HepG2 (cell line): ENCODE measurements at regions not wholly inside any gene's neighbourhood (a gene's known extent, or its start where the extent isn't known, plus 50 kb on each side); places are given as distances from the start of the nearest gene placed in this dataset.

Source experiments
- ATAC-seq: fragments of 200-7000 bp; cut with Tn5 transposase; 3 replicates; pipeline ENCODE4 v1.9.1; 2020; ENCODE audit warnings: mild to moderate bottlenecking, moderate library complexity
- BruUV-seq: library from RNA; stranded (reverse); fragments of 400-500 nt; replicated peaks from 2 replicates; lab custom pipeline; 2021; lab: Mats Ljungman, UMichigan
- CTCF ChIA-PET: fragments of 300-600 bp; formaldehyde crosslinking; extraction: SDS; loops from one replicate; lab custom pipeline; 2021; ENCODE audit warnings: low total read pairs, inconsistent platforms, low intra/inter-chr PET ratio; lab: Yijun Ruan, JAX
- POLR2A ChIA-PET: fragments of 350-600 bp; sonication (Branson Sonifier 250); formaldehyde crosslinking; loops from one replicate; lab custom pipeline; 2020; ENCODE audit warnings: antibody characterized with exemption, inconsistent platforms; lab: Yijun Ruan, JAX
- DNase-seq: peaks from one replicate; pipeline ENCODE4 v3.0.0-alpha.2; 2015; ENCODE audit warnings: low spot score
- FAIRE-seq: peaks from 3 replicates; lab custom pipeline; 2011; peaks lifted over from hg19 to GRCh38; lab: Jason Lieb, UNC
- H2AFZ ChIP-seq: one replicate; pipeline ENCODE4 v1.6.1; 2011; ENCODE audit warnings: low read length, inconsistent platforms
- H3K27ac ChIP-seq: fragments of 300-600 bp; 3 replicates; pipeline ENCODE4 v1.8.0; 2011; ENCODE audit warnings: mixed run types, mild to moderate bottlenecking, mixed read lengths, low read length, inconsistent platforms; ENCODE audit not compliant: insufficient read depth; ENCODE audit errors: extremely low read length
- H3K27me3 ChIP-seq, 2 experiments: fragments of 200-600 bp in 1 of 2; 2 replicates in 1 of 2; 3 replicates in 1 of 2; pipeline versions ENCODE4 v1.6.0 to v1.8.0; 2011; ENCODE audit warnings: low read length in 2 of 2, mild to moderate bottlenecking in 2 of 2, moderate library complexity in 2 of 2, inconsistent platforms in 1 of 2; ENCODE audit not compliant: insufficient read depth in 2 of 2, control insufficient read depth in 1 of 2
- H3K36me3 ChIP-seq, 2 experiments: fragments of 200-600 bp in 1 of 2; replicated peaks in 1 of 2; 2 replicates in 1 of 2; 3 replicates in 1 of 2; pipeline versions ENCODE4 v1.5.1 to v1.8.0; 2011; ENCODE audit warnings: low read length in 2 of 2, inconsistent platforms in 1 of 2; ENCODE audit not compliant: insufficient read depth in 2 of 2, control insufficient read depth in 1 of 2
- H3K4me1 ChIP-seq: 2 replicates; pipeline ENCODE4 v1.5.1; 2012; ENCODE audit warnings: low read length, inconsistent platforms; ENCODE audit not compliant: insufficient read depth
- H3K4me2 ChIP-seq: 2 replicates; pipeline ENCODE4 v1.6.0; 2011; ENCODE audit warnings: low read depth, low read length, inconsistent platforms
- H3K4me3 ChIP-seq, 3 experiments: fragments of 200-600 bp in 1 of 3; sonication (generic), shearing (Covaris generic) in 1 of 3; replicated peaks in 1 of 3; 2 replicates each; pipeline ENCODE4 v1.5.1; 2011 to 2016; ENCODE audit warnings: low read length in 3 of 3, inconsistent platforms in 2 of 3, low read depth in 2 of 3, mild to moderate bottlenecking in 2 of 3, control low read depth in 1 of 3, mixed read lengths in 1 of 3; ENCODE audit not compliant: insufficient read depth in 1 of 3
- H3K79me2 ChIP-seq: one replicate; pipeline ENCODE4 v1.6.1; 2011; ENCODE audit warnings: low read length, inconsistent platforms; ENCODE audit not compliant: insufficient read depth
- H3K9ac ChIP-seq: 2 replicates; pipeline ENCODE4 v1.6.0; 2011; ENCODE audit warnings: mild to moderate bottlenecking, low read depth, low read length, inconsistent platforms; ENCODE audit not compliant: insufficient read depth
- H3K9me3 ChIP-seq: 2 replicates; pipeline ENCODE4 v1.5.1; 2012; ENCODE audit warnings: mild to moderate bottlenecking, low read length
- H4K20me1 ChIP-seq: 2 replicates; pipeline ENCODE4 v1.6.0; 2011; ENCODE audit warnings: inconsistent platforms, mild to moderate bottlenecking, low read length, moderate library complexity; ENCODE audit not compliant: insufficient read depth
- BATF2 ChIP-seq: sonication (generic); formaldehyde crosslinking; IDR thresholded peaks from 2 replicates; pipeline ENCODE4 v1.8.0; 2022; ENCODE audit warnings: mild to moderate bottlenecking, missing genetic modification reagents, moderate library complexity
- DR1 ChIP-seq: sonication (generic); formaldehyde crosslinking; IDR thresholded peaks from 2 replicates; pipeline ENCODE4 v1.8.0; 2021; ENCODE audit warnings: mild to moderate bottlenecking, missing genetic modification reagents, inconsistent platforms
- E2F2 ChIP-seq: sonication (generic); formaldehyde crosslinking; IDR thresholded peaks from 2 replicates; pipeline ENCODE4 v1.4.0; 2020; ENCODE audit warnings: missing genetic modification reagents, borderline replicate concordance
- ELK4 ChIP-seq: sonication (generic); formaldehyde crosslinking; IDR thresholded peaks from 2 replicates; pipeline ENCODE4 v1.9.0; 2021; ENCODE audit warnings: missing genetic modification reagents, borderline replicate concordance
- HDAC2 ChIP-seq: sonication (generic); formaldehyde crosslinking; IDR thresholded peaks from 2 replicates; pipeline ENCODE4 v1.4.0; 2020; ENCODE audit warnings: missing genetic modification reagents
- HMGA1 ChIP-seq: sonication (generic); formaldehyde crosslinking; conservative IDR thresholded peaks from 2 replicates; pipeline ENCODE4 v1.4.0; 2020; ENCODE audit warnings: missing genetic modification reagents
- KLF13 ChIP-seq: sonication (generic); formaldehyde crosslinking; IDR thresholded peaks from 2 replicates; pipeline ENCODE4 v1.4.0; 2020; ENCODE audit warnings: mild to moderate bottlenecking, missing genetic modification reagents
- NFAT5 ChIP-seq: sonication (generic); formaldehyde crosslinking; IDR thresholded peaks from 2 replicates; pipeline ENCODE4 v1.4.0; 2020; ENCODE audit warnings: missing genetic modification reagents
- RBAK ChIP-seq: sonication (generic); formaldehyde crosslinking; IDR thresholded peaks from 2 replicates; pipeline ENCODE4 v1.5.1; 2020; ENCODE audit warnings: mild to moderate bottlenecking, missing genetic modification reagents
- RBM39 ChIP-seq: fragments of 200-400 bp; formaldehyde crosslinking; IDR thresholded peaks from one replicate; pipeline ENCODE4 v1.6.1; 2018; ENCODE audit warnings: antibody characterized with exemption, mild to moderate bottlenecking, low read depth, low read length; ENCODE audit not compliant: poor library complexity, severe bottlenecking
- RFXAP ChIP-seq: sonication (generic); formaldehyde crosslinking; IDR thresholded peaks from 2 replicates; pipeline ENCODE4 v1.4.0; 2020; ENCODE audit warnings: missing genetic modification reagents, borderline replicate concordance
- SKI ChIP-seq: fragments of 450-650 bp; IDR thresholded peaks from one replicate; pipeline ENCODE4 v1.6.1; 2018; ENCODE audit warnings: mild to moderate bottlenecking; ENCODE audit not compliant: partially characterized antibody
- SP5 ChIP-seq: IDR thresholded peaks from 2 replicates; pipeline ENCODE4 v1.6.1; 2016; ENCODE audit warnings: low read depth, borderline replicate concordance
- ZFP36L1 ChIP-seq: sonication (generic); formaldehyde crosslinking; IDR thresholded peaks from 2 replicates; pipeline ENCODE4 v1.8.0; 2022; ENCODE audit warnings: mild to moderate bottlenecking, missing genetic modification reagents, moderate library complexity
- WGBS: methylation state at CpG from one replicate; pipeline ENCODE4 v1.1.6; 2017; ENCODE audit warnings: low lambda C conversion rate; 5-methylcytosine and 5-hydroxymethylcytosine counted together
- in situ Hi-C: cut with HindIII; loops from 2 replicates; pipeline ENCODE4 v1.10.0; 2017; ENCODE audit warnings: low pct_unique_long_range_greater_than_20kb; ENCODE audit not compliant: extremely low pct_ligation_motif_present
- intact Hi-C: fragments of 100-400 bp; cut with micrococcal nuclease; formaldehyde crosslinking; loops from one replicate; pipeline ENCODE4 v1.10.0; 2022; ENCODE audit not compliant: unreplicated experiment
- TF ChIP-seq, protein P1 (sequence below): IDR thresholded peaks from 2 replicates; pipeline ENCODE4 v1.6.1; 2016; ENCODE audit warnings: mild to moderate bottlenecking

GRCh38 chr4:157582141-157582540 lies 361.6 kb downstream of the GRIA2 start:
- Histone ChIP-seq H2AFZ (no peak overlapping the region), H3K27ac (no peak overlapping the region), H3K4me3 (no peak overlapping the region), H4K20me1 (no peaks in the 10 kb centered on the region), H3K4me1 (no peaks in the 10 kb centered on the region), H3K27me3 (no peaks in the 10 kb centered on the region), H3K36me3 (no peaks in the 10 kb centered on the region), H3K9ac (no peak overlapping the region), H3K9me3 (no peaks in the 10 kb centered on the region), H3K4me2 (no peak overlapping the region), H3K79me2 (no peaks in the 10 kb centered on the region)
- BruUV-seq = no TSS peak
- CTCF ChIA-PET = no interaction called here
- in situ Hi-C loops (no loop called here), intact Hi-C loops (no loop called here)
- 60% methylated on average over 2 of the region's 2 CpGs for WGBS
- FAIRE-seq = no peak
- ATAC-seq = no peak
- TF ChIP-seq SKI (no peak), SP5 (no peak), NFAT5 (no peak), HMGA1 (CRISPR knock-in tag) (no peak), RBAK (CRISPR knock-in tag) (no peak), RFXAP (CRISPR knock-in tag) (no peak), RBM39 (no peak), KLF13 (CRISPR knock-in tag) (no peak), DR1 (CRISPR knock-in tag) (no peak), E2F2 (CRISPR knock-in tag) (no peak), ZFP36L1 (no peak), BATF2 (CRISPR knock-in tag) (no peak), ELK4 (CRISPR knock-in tag) (no peak), HDAC2 (CRISPR knock-in tag) (no peak)
- TF ChIP-seq, protein P1, sequence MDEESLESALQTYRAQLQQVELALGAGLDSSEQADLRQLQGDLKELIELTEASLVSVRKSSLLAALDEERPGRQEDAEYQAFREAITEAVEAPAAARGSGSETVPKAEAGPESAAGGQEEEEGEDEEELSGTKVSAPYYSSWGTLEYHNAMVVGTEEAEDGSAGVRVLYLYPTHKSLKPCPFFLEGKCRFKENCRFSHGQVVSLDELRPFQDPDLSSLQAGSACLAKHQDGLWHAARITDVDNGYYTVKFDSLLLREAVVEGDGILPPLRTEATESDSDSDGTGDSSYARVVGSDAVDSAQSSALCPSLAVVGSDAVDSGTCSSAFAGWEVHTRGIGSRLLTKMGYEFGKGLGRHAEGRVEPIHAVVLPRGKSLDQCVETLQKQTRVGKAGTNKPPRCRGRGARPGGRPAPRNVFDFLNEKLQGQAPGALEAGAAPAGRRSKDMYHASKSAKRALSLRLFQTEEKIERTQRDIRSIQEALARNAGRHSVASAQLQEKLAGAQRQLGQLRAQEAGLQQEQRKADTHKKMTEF (CRISPR knock-in tag) = no peak
- DNase-seq = no peak
- POLR2A ChIA-PET = no interaction called here
